GM18505 (cell line): ENCODE measurements at regions not wholly inside any gene's neighbourhood (a gene's known extent, or its start where the extent isn't known, plus 50 kb on each side); places are given as distances from the start of the nearest gene placed in this dataset.

Experiments
- ATAC-seq: cut with Tn5 transposase; IDR thresholded peaks from one replicate; pipeline ENCODE4 v1.9.1; 2021; ENCODE audit not compliant: unreplicated experiment
- POLR2A ChIP-seq: IDR thresholded peaks from 4 replicates; pipeline ENCODE4 v1.6.1; 2011; ENCODE audit warnings: borderline replicate concordance; ENCODE audit not compliant: insufficient read depth, insufficient read length; ENCODE audit errors: extremely low read depth

GRCh38 chr15:85934691-85935090 is 140.0 kb upstream of the KLHL25 start:
- no peak for TF ChIP-seq POLR2A
- no peak for ATAC-seq

GRCh38 chr15:85935182-85935581 is 140.5 kb upstream of the KLHL25 start:
- ATAC-seq, result no peak
- TF ChIP-seq POLR2A, result no peak

GRCh38 chr15:85937661-85938060 is 142.0 kb upstream of the AGBL1 start:
- ATAC-seq, result no peak
- TF ChIP-seq POLR2A, result no peak

GRCh38 chr15:85941186-85941855 is 138.3 kb upstream of the AGBL1 start:
- no peak for TF ChIP-seq POLR2A

GRCh38 chr15:85942632-85943031 is 137.0 kb upstream of the AGBL1 start:
- TF ChIP-seq POLR2A, result no peak
- ATAC-seq, result no peak

More at GRCh38 chr15:85941186-85941855, 138.3 kb upstream of the AGBL1 start:
- ATAC-seq, result no peak

GRCh38 chr15:85943151-85943550 is 136.5 kb upstream of the AGBL1 start:
- no peak for ATAC-seq
- no peak for TF ChIP-seq POLR2A

- no peak for TF ChIP-seq POLR2A
- no peak for ATAC-seq
Observed at GRCh38 chr15:85943791-85944190, 135.9 kb upstream of the AGBL1 start.

GRCh38 chr15:85947021-85947420 is 132.7 kb upstream of the AGBL1 start:
- ATAC-seq, result no peak
- TF ChIP-seq POLR2A, result no peak

- no peak for TF ChIP-seq POLR2A
- no peak for ATAC-seq
Observed at GRCh38 chr15:85947936-85948335, 131.7 kb upstream of the AGBL1 start.

- ATAC-seq, result peak; percentile 79
- TF ChIP-seq POLR2A, result no peak
Observed at GRCh38 chr15:85950101-85950500, 129.6 kb upstream of the AGBL1 start.

- TF ChIP-seq POLR2A, result no peak
- no peak for ATAC-seq
Observed at GRCh38 chr15:85954586-85954985, 125.1 kb upstream of the AGBL1 start.

- ATAC-seq, result peak; percentile 86
- no peak for TF ChIP-seq POLR2A
Observed at GRCh38 chr15:85955501-85956391, 123.9 kb upstream of the AGBL1 start.

GRCh38 chr15:85956532-85957275 is 123.0 kb upstream of the AGBL1 start:
- no peak for ATAC-seq
- no peak for TF ChIP-seq POLR2A
